GM23248 (cell line): ENCODE measurements at regions not wholly inside any gene's neighbourhood (a gene's known extent, or its start where the extent isn't known, plus 50 kb on each side); places are given as distances from the start of the nearest gene placed in this dataset.

Source experiments
- EZH2 ChIP-seq: fragments of 200-600 bp; sonication (generic); IDR thresholded peaks from 2 replicates; pipeline ENCODE4 v1.6.1; 2018; ENCODE audit warnings: antibody characterized with exemption, mild to moderate bottlenecking; ENCODE audit not compliant: insufficient read depth, poor library complexity, severe bottlenecking
- EZH2phosphoT487 ChIP-seq: fragments of 200-600 bp; sonication (generic); IDR thresholded peaks from 2 replicates; pipeline ENCODE4 v1.6.1; 2018; ENCODE audit warnings: antibody characterized with exemption, moderate library complexity, mild to moderate bottlenecking, low read depth; ENCODE audit not compliant: insufficient read depth

DNA sequence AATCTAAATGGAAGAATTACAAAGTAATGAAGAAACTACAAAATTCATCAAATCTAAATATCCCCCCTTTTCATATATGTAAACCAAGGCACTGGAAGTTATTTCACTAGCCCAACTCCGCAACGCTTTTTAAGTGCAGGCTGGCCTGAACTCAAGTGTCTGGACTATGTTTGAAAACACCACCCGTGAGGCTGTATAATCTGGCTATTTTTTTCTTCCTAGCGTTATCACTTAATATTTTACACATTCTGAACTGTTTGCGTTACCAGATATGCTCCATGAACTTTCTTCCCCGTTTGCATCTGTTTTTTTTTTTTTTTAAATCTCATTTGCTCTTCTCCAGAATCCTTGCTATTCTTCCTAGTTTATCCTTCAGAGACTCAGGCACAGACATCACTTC, 619.5 kb upstream of the CBLB start:
- no peak for TF ChIP-seq EZH2phosphoT487
- no peak for TF ChIP-seq EZH2
